Mucosa of descending colon (tissue), 3 donors: ENCODE measurements at regions not wholly inside any gene's neighbourhood (a gene's known extent, or its start where the extent isn't known, plus 50 kb on each side); places are given as distances from the start of the nearest gene placed in this dataset.
"Not testable (repeated sequence)": the region's sequence is repeated elsewhere in the genome, so short reads cannot be mapped to it uniquely, and the experiment has no call there.

Experiments used
- ATAC-seq: fragments of 200-7000 bp; cut with Tn5 transposase; one replicate; pipeline ENCODE4 v1.9.1; 2020; ENCODE audit warnings: mild to moderate bottlenecking, moderate library complexity
- DNase-seq, 3 donors: peaks; one replicate each; pipeline ENCODE4 v3.0.0-alpha.2; 2020
- H3K36me3 ChIP-seq: fragments of 200-600 bp; one replicate; pipeline ENCODE4 v1.8.0; 2021; ENCODE audit warnings: low read depth, mild to moderate bottlenecking
- H3K4me1 ChIP-seq: fragments of 200-600 bp; one replicate; pipeline ENCODE4 v1.8.0; 2021; ENCODE audit warnings: low read depth, mild to moderate bottlenecking
- H3K4me3 ChIP-seq: fragments of 200-600 bp; one replicate; pipeline ENCODE4 v1.8.0; 2021; ENCODE audit warnings: mild to moderate bottlenecking
- H3K9me3 ChIP-seq: fragments of 200-600 bp; one replicate; pipeline ENCODE4 v1.8.0; 2021; ENCODE audit warnings: mild to moderate bottlenecking
- CTCF ChIP-seq: fragments of 200-600 bp; IDR thresholded peaks from one replicate; pipeline ENCODE4 v1.8.0; 2022; ENCODE audit warnings: antibody characterized with exemption, mild to moderate bottlenecking
- intact Hi-C, 2 donors: fragments of 100-400 bp; cut with DNase I in 1 of 2; cut with micrococcal nuclease in 1 of 2; formaldehyde crosslinking; loops; one replicate each; pipeline versions ENCODE4 v1.11.0 to v1.11.1; 2022; cut with DNase I, micrococcal nuclease
- donor health status: DM: no; HTN: no; CAD: no; lungs with moderate emphysema.
- donor health status: DM: no; HTN: no; CAD: no.
- donor health status: DM: no; HTN: yes; CAD: no.

GRCh38 chr11:42397483-42397882 is 914.3 kb upstream of the API5 start:
- DNase-seq: no peak
- Histone ChIP-seq H3K36me3 (no peaks in the 10 kb centered on the region), H3K4me1 (no peaks in the 10 kb centered on the region), H3K9me3 (peaks cover 12% of the 10 kb centered on the region), H3K4me3 (no peak overlapping the region)
- intact Hi-C loops: no loop called here
- no peak for TF ChIP-seq CTCF
- no peak for ATAC-seq

- H3K4me3 ChIP-seq: no peak overlapping the region
- no peak for ATAC-seq
- DNase-seq: no peak
- TF ChIP-seq CTCF: no peak
- no peaks in the 10 kb centered on the region for H3K9me3 ChIP-seq
- no peaks in the 10 kb centered on the region for H3K36me3 ChIP-seq
- intact Hi-C loops: no loop called here
- no peaks in the 10 kb centered on the region for H3K4me1 ChIP-seq
Measured at GRCh38 chr11:42407341-42407740, 904.5 kb upstream of the API5 start.

- no peak for DNase-seq
- intact Hi-C loops: no loop called here
- Histone ChIP-seq H3K4me3 (no peak overlapping the region), H3K36me3 (no peaks in the 10 kb centered on the region), H3K9me3 (no peaks in the 10 kb centered on the region), H3K4me1 (no peaks in the 10 kb centered on the region)
- TF ChIP-seq CTCF: no peak
- ATAC-seq: no peak
Measured at GRCh38 chr11:42410251-42410955, 901.4 kb upstream of the API5 start.

- no peak for TF ChIP-seq CTCF
- Histone ChIP-seq H3K36me3 (no peaks in the 10 kb centered on the region), H3K4me1 (no peaks in the 10 kb centered on the region), H3K9me3 (no peaks in the 10 kb centered on the region), H3K4me3 (no peak overlapping the region)
- no peak for DNase-seq
- intact Hi-C loops: no loop called here
- no peak for ATAC-seq
Measured at GRCh38 chr11:42412590-42412989, 899.2 kb upstream of the API5 start.

GRCh38 chr11:42417691-42418090 is 894.1 kb upstream of the API5 start:
- no peaks in the 10 kb centered on the region for H3K36me3 ChIP-seq
- no peaks in the 10 kb centered on the region for H3K4me1 ChIP-seq
- TF ChIP-seq CTCF: no peak
- ATAC-seq (no peak), DNase-seq (no peak)
- no peak overlapping the region for H3K4me3 ChIP-seq
- intact Hi-C loops: no loop called here
- H3K9me3 ChIP-seq: no peaks in the 10 kb centered on the region

- ATAC-seq: no peak
- no peak for TF ChIP-seq CTCF
- Histone ChIP-seq H3K4me3 (no peak overlapping the region), H3K36me3 (no peaks in the 10 kb centered on the region), H3K4me1 (no peaks in the 10 kb centered on the region), H3K9me3 (no peaks in the 10 kb centered on the region)
- intact Hi-C loops: no loop called here
- DNase-seq: no peak
Measured at GRCh38 chr11:42422090-42422489, 889.7 kb upstream of the API5 start.

GRCh38 chr11:42434911-42435310 is 876.9 kb upstream of the API5 start:
- DNase-seq, ATAC-seq, H3K4me3 ChIP-seq, H3K36me3 ChIP-seq, H3K4me1 ChIP-seq, H3K9me3 ChIP-seq, intact Hi-C loops: not testable (repeated sequence)
